ENCODE measurements at regions not wholly inside any gene's neighbourhood (a gene's known extent, or its start where the extent isn't known, plus 50 kb on each side); places are given as distances from the start of the nearest gene placed in this dataset.

DNA sequence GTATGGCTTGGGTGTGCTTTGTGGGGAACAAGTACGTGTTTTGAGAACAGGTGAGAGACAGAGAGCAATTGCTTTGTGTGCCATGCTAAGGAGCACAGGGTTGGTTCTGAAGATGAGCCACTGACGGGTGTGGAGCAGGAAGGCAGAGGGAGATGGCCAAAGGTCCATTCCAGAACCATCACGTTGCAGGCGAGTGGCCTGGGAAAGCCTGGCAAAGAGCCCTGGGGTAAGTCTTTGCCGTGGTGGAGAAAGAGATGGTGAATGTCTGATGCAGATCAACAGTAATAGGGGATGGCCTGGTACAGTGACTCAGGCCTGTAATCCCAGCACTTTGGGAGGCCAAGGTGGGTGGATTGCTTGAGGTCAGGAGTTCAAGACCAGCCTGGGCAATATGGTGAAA lies 93.5 kb upstream of the ZNF521 start:
- Histone ChIP-seq H3K4me3 (ENCODE audit: low read depth, low read length) (no peak overlapping the region), H3K27me3 (replicated peaks; ENCODE audit: control insufficient read depth, insufficient read depth, low read length) (no peaks in the 10 kb centered on the region), H3K4me1 (no peaks in the 10 kb centered on the region), H3K36me3 (ENCODE audit: control insufficient read depth, insufficient read depth, low read length) (no peaks in the 10 kb centered on the region), H3K9me3 (no peaks in the 10 kb centered on the region)
- intact Hi-C loops (cut with micrococcal nuclease; ENCODE audit: unreplicated experiment): no loop called here
- H3K27ac Mint-ChIP-seq (ENCODE audit: unreplicated experiment): no peak overlapping the region
- no peak for TF ChIP-seq CTCF (IDR thresholded peaks at IDR 0.05; ENCODE audit: insufficient read depth in 1 of 2, low read depth in 1 of 2, low read length in 1 of 2, severe bottlenecking in 1 of 2, unreplicated experiment in 1 of 2)
- ChIA-PET CTCF (no interaction called here), POLR2A (no interaction called here)
- no peaks in the 10 kb centered on the region for H3K9me3 Mint-ChIP-seq (ENCODE audit: unreplicated experiment)
- H3K4me1 Mint-ChIP-seq (ENCODE audit: low read depth, unreplicated experiment): no peaks in the 10 kb centered on the region
- H3K36me3 Mint-ChIP-seq (ENCODE audit: insufficient read depth, unreplicated experiment): no peaks in the 10 kb centered on the region
- BruUV-seq (replicated peaks): no TSS peak
- H3K4me3 Mint-ChIP-seq (ENCODE audit: unreplicated experiment): no peak overlapping the region
- H3K27me3 Mint-ChIP-seq (ENCODE audit: insufficient read depth, unreplicated experiment): peaks cover 5% of the 10 kb centered on the region
- DNase-seq: no peak

DNA sequence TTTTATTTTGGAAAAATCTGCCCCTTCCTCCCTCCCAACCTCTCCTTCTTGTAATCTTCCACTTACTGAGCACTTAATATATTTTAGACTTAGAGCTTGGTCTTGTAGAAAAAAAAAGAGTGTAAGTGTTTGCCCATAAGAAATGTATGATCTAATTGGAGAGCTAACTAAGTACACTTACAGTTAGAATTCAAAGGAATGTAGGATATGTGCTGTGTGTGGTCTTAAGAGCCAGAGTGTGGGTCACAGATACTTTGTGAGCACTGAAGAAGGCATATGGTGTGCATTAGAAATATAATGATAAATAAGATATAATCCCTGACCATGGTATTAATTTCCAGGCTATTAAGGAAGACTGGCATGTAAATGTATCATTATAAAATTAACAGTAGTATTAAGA lies 91.8 kb upstream of the ZNF521 start:
- H3K27me3 ChIP-seq (replicated peaks; ENCODE audit: control insufficient read depth, insufficient read depth, low read length): no peaks in the 10 kb centered on the region
- intact Hi-C loops (cut with micrococcal nuclease; ENCODE audit: unreplicated experiment): no loop called here
- ChIA-PET CTCF (no interaction called here), POLR2A (no interaction called here)
- Mint-ChIP-seq H3K4me1 (ENCODE audit: low read depth, unreplicated experiment) (no peaks in the 10 kb centered on the region), H3K36me3 (ENCODE audit: insufficient read depth, unreplicated experiment) (no peaks in the 10 kb centered on the region), H3K27me3 (ENCODE audit: insufficient read depth, unreplicated experiment) (peaks cover 3% of the 10 kb centered on the region), H3K9me3 (ENCODE audit: unreplicated experiment) (no peaks in the 10 kb centered on the region), H3K4me3 (ENCODE audit: unreplicated experiment) (no peak overlapping the region), H3K27ac (ENCODE audit: unreplicated experiment) (no peak overlapping the region)
- no peaks in the 10 kb centered on the region for H3K36me3 ChIP-seq (ENCODE audit: control insufficient read depth, insufficient read depth, low read length)
- DNase-seq: no peak
- H3K4me3 ChIP-seq (ENCODE audit: low read depth, low read length): no peak overlapping the region
- H3K4me1 ChIP-seq: no peaks in the 10 kb centered on the region
- BruUV-seq (replicated peaks): no TSS peak
- no peaks in the 10 kb centered on the region for H3K9me3 ChIP-seq
- no peak for TF ChIP-seq CTCF (IDR thresholded peaks at IDR 0.05; ENCODE audit: insufficient read depth in 1 of 2, low read depth in 1 of 2, low read length in 1 of 2, severe bottlenecking in 1 of 2, unreplicated experiment in 1 of 2)

DNA sequence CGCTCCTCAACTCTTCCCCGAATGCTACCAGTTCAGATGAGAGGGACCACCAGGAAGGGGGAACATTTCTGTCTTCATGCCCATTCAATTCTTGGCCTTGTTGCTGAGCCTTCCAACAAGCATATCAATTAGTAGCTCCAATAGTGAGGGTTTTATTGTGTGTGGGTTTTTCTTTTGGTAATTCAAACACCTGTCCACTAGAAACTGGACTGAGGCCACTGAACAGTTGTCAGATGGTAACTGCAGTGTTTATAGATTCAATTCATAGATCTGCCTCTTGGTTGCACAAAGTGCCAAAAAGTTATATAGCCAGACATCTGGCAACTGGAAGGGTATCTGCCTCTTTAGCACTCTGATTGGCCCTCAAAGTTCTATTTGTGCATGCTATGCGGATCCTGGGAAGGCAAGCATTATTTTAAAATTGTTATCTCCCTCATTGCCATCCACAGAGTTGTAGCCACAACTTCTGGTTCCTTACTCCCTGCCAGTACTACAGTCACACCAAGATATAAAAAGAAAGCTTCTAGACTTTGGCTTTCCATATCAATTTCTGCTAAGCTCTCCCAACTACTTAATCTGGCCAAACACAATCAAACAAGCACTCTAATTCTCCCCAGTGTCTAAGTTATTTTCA lies 83.3 kb upstream of the ZNF521 start:
- H3K27me3 ChIP-seq (replicated peaks; ENCODE audit: control insufficient read depth, insufficient read depth, low read length): no peaks in the 10 kb centered on the region
- Mint-ChIP-seq H3K36me3 (ENCODE audit: insufficient read depth, unreplicated experiment) (no peaks in the 10 kb centered on the region), H3K9me3 (ENCODE audit: unreplicated experiment) (no peaks in the 10 kb centered on the region), H3K4me1 (ENCODE audit: low read depth, unreplicated experiment) (no peaks in the 10 kb centered on the region), H3K27me3 (ENCODE audit: insufficient read depth, unreplicated experiment) (peaks cover 11% of the 10 kb centered on the region), H3K4me3 (ENCODE audit: unreplicated experiment) (no peak overlapping the region), H3K27ac (ENCODE audit: unreplicated experiment) (no peak overlapping the region)
- no TSS peak for BruUV-seq (replicated peaks)
- H3K36me3 ChIP-seq (ENCODE audit: control insufficient read depth, insufficient read depth, low read length): no peaks in the 10 kb centered on the region
- CTCF ChIA-PET: no interaction called here
- no peak overlapping the region for H3K4me3 ChIP-seq (ENCODE audit: low read depth, low read length)
- H3K9me3 ChIP-seq: no peaks in the 10 kb centered on the region
- POLR2A ChIA-PET: no interaction called here
- no peaks in the 10 kb centered on the region for H3K4me1 ChIP-seq
- TF ChIP-seq CTCF (IDR thresholded peaks at IDR 0.05; ENCODE audit: insufficient read depth in 1 of 2, low read depth in 1 of 2, low read length in 1 of 2, severe bottlenecking in 1 of 2, unreplicated experiment in 1 of 2): no peak
- DNase-seq: no peak
- intact Hi-C loops (cut with micrococcal nuclease; ENCODE audit: unreplicated experiment): no loop called here
